Neural progenitor cell (in vitro differentiated cells): ENCODE measurements at regions not wholly inside any gene's neighbourhood (a gene's known extent, or its start where the extent isn't known, plus 50 kb on each side); places are given as distances from the start of the nearest gene placed in this dataset.

ENCODE experiments used
- EZH2 ChIP-seq: fragments of 200-600 bp; sonication (generic); IDR thresholded peaks from 2 replicates; pipeline ENCODE4 v1.6.1; 2017; ENCODE audit warnings: antibody characterized with exemption, mild to moderate bottlenecking, moderate library complexity
- EZH2phosphoT487 ChIP-seq: fragments of 200-600 bp; sonication (generic); IDR thresholded peaks from 2 replicates; pipeline ENCODE4 v1.6.1; 2017; ENCODE audit warnings: antibody characterized with exemption

- TF ChIP-seq EZH2phosphoT487 = no peak
- no peak for TF ChIP-seq EZH2
These were observed 1397.0 kb downstream of the FAM133A start for GRCh38 chrX:95071052-95071451.
